ENCODE measurements at regions not wholly inside any gene's neighbourhood (a gene's known extent, or its start where the extent isn't known, plus 50 kb on each side); places are given as distances from the start of the nearest gene placed in this dataset.

GRCh38 chr1:213561870-213562269, 425.9 kb upstream of the PROX1 start:
- DNase-seq = no peak
- Mint-ChIP-seq H3K27me3 (ENCODE audit: low read depth in 3 of 3) (peaks cover 0 to 5% (median 4%) of the 10 kb centered on the region in 3 donors), H3K9me3 (peaks cover 10 to 27% (median 12%) of the 10 kb centered on the region in 6 donors), H3K36me3 (no peaks in the 10 kb centered on the region), H3K4me3 (no peak overlapping the region), H3K4me1 (no peaks in the 10 kb centered on the region), H3K27ac (no peak overlapping the region)

- Mint-ChIP-seq H3K4me1 (no peaks in the 10 kb centered on the region), H3K36me3 (no peaks in the 10 kb centered on the region), H3K4me3 (no peak overlapping the region), H3K9me3 (peaks cover 10 to 27% (median 15%) of the 10 kb centered on the region in 6 donors), H3K27ac (no peak overlapping the region), H3K27me3 (ENCODE audit: low read depth in 3 of 3) (peaks cover 0 to 5% (median 3%) of the 10 kb centered on the region in 3 donors)
- DNase-seq = no peak
These were observed 423.5 kb upstream of the PROX1 start for GRCh38 chr1:213564215-213564659.

- no peaks in the 10 kb centered on the region for H3K4me1 Mint-ChIP-seq
- H3K4me3 Mint-ChIP-seq = no peak overlapping the region
- peaks cover 0 to 3% (median 2%) of the 10 kb centered on the region in 3 donors for H3K27me3 Mint-ChIP-seq (ENCODE audit: low read depth in 3 of 3)
- H3K9me3 Mint-ChIP-seq = peaks cover 8 to 19% (median 14%) of the 10 kb centered on the region in 6 donors
- H3K27ac Mint-ChIP-seq = no peak overlapping the region
- no peak for DNase-seq
- no peaks in the 10 kb centered on the region for H3K36me3 Mint-ChIP-seq
These were observed 418.6 kb upstream of the PROX1 start for GRCh38 chr1:213568929-213569815.

- DNase-seq = no peak
- Mint-ChIP-seq H3K4me1 (no peaks in the 10 kb centered on the region), H3K27me3 (ENCODE audit: low read depth in 3 of 3) (peaks cover 2 to 3% (median 2%) of the 10 kb centered on the region in 3 donors), H3K27ac (no peak overlapping the region), H3K4me3 (no peak overlapping the region), H3K36me3 (no peaks in the 10 kb centered on the region), H3K9me3 (peaks cover 2 to 18% (median 10%) of the 10 kb centered on the region in 6 donors)
These were observed 418.0 kb upstream of the PROX1 start for GRCh38 chr1:213569816-213570150.

- Mint-ChIP-seq H3K4me1 (no peaks in the 10 kb centered on the region), H3K27me3 (ENCODE audit: low read depth in 3 of 3) (peaks cover 2 to 3% (median 2%) of the 10 kb centered on the region in 3 donors), H3K27ac (no peak overlapping the region), H3K36me3 (no peaks in the 10 kb centered on the region), H3K9me3 (peaks cover 0 to 14% (median 9%) of the 10 kb centered on the region in 6 donors), H3K4me3 (no peak overlapping the region)
- DNase-seq = no peak
These were observed 417.3 kb upstream of the PROX1 start for GRCh38 chr1:213570487-213570886.

GRCh38 chr1:213571419-213571818, 416.4 kb upstream of the PROX1 start:
- H3K27ac Mint-ChIP-seq = no peak overlapping the region
- H3K4me3 Mint-ChIP-seq = no peak overlapping the region
- peaks cover 0 to 11% (median 4%) of the 10 kb centered on the region in 6 donors for H3K9me3 Mint-ChIP-seq
- no peaks in the 10 kb centered on the region for H3K36me3 Mint-ChIP-seq
- no peaks in the 10 kb centered on the region for H3K4me1 Mint-ChIP-seq
- H3K27me3 Mint-ChIP-seq (ENCODE audit: low read depth in 3 of 3) = peaks cover 2 to 3% (median 2%) of the 10 kb centered on the region in 3 donors
- DNase-seq = no peak

- H3K36me3 Mint-ChIP-seq = no peaks in the 10 kb centered on the region
- peaks cover 0 to 11% (median 3%) of the 10 kb centered on the region in 6 donors for H3K9me3 Mint-ChIP-seq
- H3K4me3 Mint-ChIP-seq = no peak overlapping the region
- no peak overlapping the region for H3K27ac Mint-ChIP-seq
- no peak for DNase-seq
- peaks cover 2 to 4% (median 3%) of the 10 kb centered on the region in 3 donors for H3K27me3 Mint-ChIP-seq (ENCODE audit: low read depth in 3 of 3)
- H3K4me1 Mint-ChIP-seq = no peaks in the 10 kb centered on the region
These were observed 415.9 kb upstream of the PROX1 start for GRCh38 chr1:213571843-213572242.

- Mint-ChIP-seq H3K36me3 (no peaks in the 10 kb centered on the region), H3K27me3 (ENCODE audit: low read depth in 3 of 3) (peaks cover 2 to 4% (median 3%) of the 10 kb centered on the region in 3 donors), H3K9me3 (peaks cover 0 to 15% (median 3%) of the 10 kb centered on the region in 6 donors), H3K4me3 (no peak overlapping the region), H3K4me1 (no peaks in the 10 kb centered on the region), H3K27ac (no peak overlapping the region)
- no peak for DNase-seq
These were observed 414.7 kb upstream of the PROX1 start for GRCh38 chr1:213572912-213573647.

GRCh38 chr1:213573648-213574009, 414.1 kb upstream of the PROX1 start:
- H3K27me3 Mint-ChIP-seq (ENCODE audit: low read depth in 3 of 3) = peaks cover 2 to 4% (median 3%) of the 10 kb centered on the region in 3 donors
- DNase-seq = no peak
- H3K27ac Mint-ChIP-seq = no peak overlapping the region
- H3K9me3 Mint-ChIP-seq = peaks cover 0 to 10% (median 3%) of the 10 kb centered on the region in 6 donors
- no peaks in the 10 kb centered on the region for H3K4me1 Mint-ChIP-seq
- H3K4me3 Mint-ChIP-seq = no peak overlapping the region
- no peaks in the 10 kb centered on the region for H3K36me3 Mint-ChIP-seq

GRCh38 chr1:213582976-213583567, 404.7 kb upstream of the PROX1 start:
- no peak overlapping the region for H3K4me3 Mint-ChIP-seq

GRCh38 chr1:213584272-213584671, 403.5 kb upstream of the PROX1 start:
- H3K4me1 Mint-ChIP-seq = no peaks in the 10 kb centered on the region
- no peaks in the 10 kb centered on the region for H3K9me3 Mint-ChIP-seq
- no peak overlapping the region for H3K4me3 Mint-ChIP-seq
- H3K27me3 Mint-ChIP-seq (ENCODE audit: low read depth in 3 of 3) = peaks cover 0 to 2% (median 0%) of the 10 kb centered on the region in 3 donors
- no peak overlapping the region for H3K27ac Mint-ChIP-seq
- DNase-seq = no peak
- H3K36me3 Mint-ChIP-seq = no peaks in the 10 kb centered on the region

More at GRCh38 chr1:213582976-213583567, 404.7 kb upstream of the PROX1 start:
- DNase-seq = no peak
- Mint-ChIP-seq H3K4me1 (no peaks in the 10 kb centered on the region), H3K27me3 (ENCODE audit: low read depth in 3 of 3) (peaks cover 0 to 5% (median 2%) of the 10 kb centered on the region in 3 donors), H3K36me3 (no peaks in the 10 kb centered on the region), H3K9me3 (peaks cover 0 to 3% (median 0%) of the 10 kb centered on the region in 6 donors), H3K27ac (no peak overlapping the region)

GRCh38 chr1:213585402-213585801, 402.4 kb upstream of the PROX1 start:
- H3K4me3 Mint-ChIP-seq = no peak overlapping the region
- H3K36me3 Mint-ChIP-seq = no peaks in the 10 kb centered on the region
- no peaks in the 10 kb centered on the region for H3K4me1 Mint-ChIP-seq
- no peak for DNase-seq
- H3K27ac Mint-ChIP-seq = no peak overlapping the region
- peaks cover 0 to 3% (median 0%) of the 10 kb centered on the region in 6 donors for H3K9me3 Mint-ChIP-seq
- peaks cover 0 to 2% (median 2%) of the 10 kb centered on the region in 3 donors for H3K27me3 Mint-ChIP-seq (ENCODE audit: low read depth in 3 of 3)

- no peaks in the 10 kb centered on the region for H3K4me1 Mint-ChIP-seq
- H3K27ac Mint-ChIP-seq = no peak overlapping the region
- peaks cover 0 to 2% (median 2%) of the 10 kb centered on the region in 3 donors for H3K27me3 Mint-ChIP-seq (ENCODE audit: low read depth in 3 of 3)
- DNase-seq = no peak
- H3K4me3 Mint-ChIP-seq = no peak overlapping the region
- no peaks in the 10 kb centered on the region for H3K36me3 Mint-ChIP-seq
- peaks cover 0 to 3% (median 0%) of the 10 kb centered on the region in 6 donors for H3K9me3 Mint-ChIP-seq
These were observed 401.7 kb upstream of the PROX1 start for GRCh38 chr1:213585959-213586586.
